ENCODE measurements at regions not wholly inside any gene's neighbourhood (a gene's known extent, or its start where the extent isn't known, plus 50 kb on each side); places are given as distances from the start of the nearest gene placed in this dataset.

GRCh38 chr4:17097362-17097761 is 198.9 kb upstream of the LDB2 start:
- H3K4me1 ChIP-seq = peaks cover 9% of the 10 kb centered on the region
- H3K27me3 ChIP-seq = no peaks in the 10 kb centered on the region
- no peaks in the 10 kb centered on the region for H3K36me3 ChIP-seq
- TF ChIP-seq POLR2AphosphoS5 (IDR thresholded peaks at IDR 0.05) = no peak
- WGBS = 63% methylated on average over 1 of the region's 1 CpG
- H3K27ac ChIP-seq = no peak overlapping the region
- H3K9me3 ChIP-seq = no peaks in the 10 kb centered on the region
- H3K4me3 ChIP-seq = no peak overlapping the region
- no peak for DNase-seq (ENCODE audit: low spot score in 2 of 2)

- no peak for TF ChIP-seq EP300 (IDR thresholded peaks at IDR 0.05)
- no peak for TF ChIP-seq POLR2A (IDR thresholded peaks at IDR 0.05)
- no peak for TF ChIP-seq POLR2AphosphoS5 (IDR thresholded peaks at IDR 0.05)
- no peak for TF ChIP-seq CTCF (IDR thresholded peaks at IDR 0.05)
- H3K27me3 ChIP-seq = no peaks in the 10 kb centered on the region
- 89% methylated on average over 5 of the region's 5 CpGs for WGBS
- DNase-seq (ENCODE audit: low spot score in 2 of 2) = no peak
- H3K36me3 ChIP-seq = no peaks in the 10 kb centered on the region
- peaks cover 9% of the 10 kb centered on the region for H3K4me1 ChIP-seq
- H3K27ac ChIP-seq = no peak overlapping the region
- H3K9me3 ChIP-seq = no peaks in the 10 kb centered on the region
- H3K4me3 ChIP-seq = no peak overlapping the region
These were observed 198.2 kb upstream of the LDB2 start for GRCh38 chr4:17096692-17097091.

- no peak overlapping the region for H3K27ac ChIP-seq
- peaks cover 9% of the 10 kb centered on the region for H3K4me1 ChIP-seq
- TF ChIP-seq POLR2A (IDR thresholded peaks at IDR 0.05) = no peak
- TF ChIP-seq CTCF (IDR thresholded peaks at IDR 0.05) = no peak
- TF ChIP-seq POLR2AphosphoS5 (IDR thresholded peaks at IDR 0.05) = no peak
- no peak for TF ChIP-seq EP300 (IDR thresholded peaks at IDR 0.05)
- no peaks in the 10 kb centered on the region for H3K36me3 ChIP-seq
- no peak for DNase-seq (ENCODE audit: low spot score in 2 of 2)
- no peaks in the 10 kb centered on the region for H3K9me3 ChIP-seq
- H3K27me3 ChIP-seq = no peaks in the 10 kb centered on the region
- H3K4me3 ChIP-seq = no peak overlapping the region
- 82% methylated on average over 2 of the region's 2 CpGs for WGBS
These were observed 197.3 kb upstream of the LDB2 start for GRCh38 chr4:17095771-17096170.

GRCh38 chr4:17094876-17095210 is 196.4 kb upstream of the LDB2 start:
- no peaks in the 10 kb centered on the region for H3K9me3 ChIP-seq
- H3K27me3 ChIP-seq = no peaks in the 10 kb centered on the region
- no peak for TF ChIP-seq POLR2A (IDR thresholded peaks at IDR 0.05)
- TF ChIP-seq EP300 (IDR thresholded peaks at IDR 0.05) = no peak
- TF ChIP-seq CTCF (IDR thresholded peaks at IDR 0.05) = no peak
- TF ChIP-seq POLR2AphosphoS5 (IDR thresholded peaks at IDR 0.05) = no peak
- DNase-seq (ENCODE audit: low spot score in 2 of 2) = no peak
- H3K27ac ChIP-seq = no peak overlapping the region
- no peak overlapping the region for H3K4me3 ChIP-seq
- no peaks in the 10 kb centered on the region for H3K36me3 ChIP-seq
- H3K4me1 ChIP-seq = peaks cover 9% of the 10 kb centered on the region
- 47% methylated on average over 3 of the region's 3 CpGs for WGBS

GRCh38 chr4:17094159-17094875 is 195.9 kb upstream of the LDB2 start:
- 46% methylated on average over 4 of the region's 4 CpGs for WGBS
- no peak for TF ChIP-seq CTCF (IDR thresholded peaks at IDR 0.05)
- TF ChIP-seq POLR2AphosphoS5 (IDR thresholded peaks at IDR 0.05) = no peak
- no peak for TF ChIP-seq POLR2A (IDR thresholded peaks at IDR 0.05)
- no peak for TF ChIP-seq EP300 (IDR thresholded peaks at IDR 0.05)
- no peak for DNase-seq (ENCODE audit: low spot score in 2 of 2)
- peaks cover 9% of the 10 kb centered on the region for H3K4me1 ChIP-seq
- H3K9me3 ChIP-seq = no peaks in the 10 kb centered on the region
- H3K4me3 ChIP-seq = no peak overlapping the region
- no peak overlapping the region for H3K27ac ChIP-seq
- H3K36me3 ChIP-seq = no peaks in the 10 kb centered on the region
- H3K27me3 ChIP-seq = no peaks in the 10 kb centered on the region

- H3K27ac ChIP-seq = no peak overlapping the region
- H3K27me3 ChIP-seq = no peaks in the 10 kb centered on the region
- no peaks in the 10 kb centered on the region for H3K36me3 ChIP-seq
- TF ChIP-seq CTCF (IDR thresholded peaks at IDR 0.05) (no peak), EP300 (IDR thresholded peaks at IDR 0.05) (no peak), POLR2AphosphoS5 (IDR thresholded peaks at IDR 0.05) (no peak), POLR2A (IDR thresholded peaks at IDR 0.05) (no peak)
- DNase-seq (ENCODE audit: low spot score in 2 of 2) = no peak
- H3K4me3 ChIP-seq = no peak overlapping the region
- 84% methylated on average over 5 of the region's 5 CpGs for WGBS
- H3K4me1 ChIP-seq = peaks cover 9% of the 10 kb centered on the region
- H3K9me3 ChIP-seq = no peaks in the 10 kb centered on the region
These were observed 195.0 kb upstream of the LDB2 start for GRCh38 chr4:17093481-17093880.

Measured in suprapubic skin (tissue), 4 donors.